Astrocyte of the spinal cord (primary cell): ENCODE measurements at regions not wholly inside any gene's neighbourhood (a gene's known extent, or its start where the extent isn't known, plus 50 kb on each side); places are given as distances from the start of the nearest gene placed in this dataset.

Experiments used
- DNase-seq: peaks from one replicate; pipeline ENCODE4 v3.0.0; 2011; ENCODE audit warnings: low read depth, low spot score
- H3K4me3 ChIP-seq: 2 replicates; pipeline ENCODE4 v1.5.1; 2011; ENCODE audit warnings: low read depth, mild to moderate bottlenecking, low read length, moderate library complexity
- CTCF ChIP-seq: IDR thresholded peaks from 2 replicates; pipeline ENCODE4 v1.5.1; 2012; ENCODE audit warnings: low read depth, mild to moderate bottlenecking, low read length, inconsistent platforms
- in situ Hi-C: cut with HindIII; loops from 2 replicates; pipeline ENCODE4 v1.10.0; 2017; ENCODE audit warnings: low sequenced_read_pairs

DNA sequence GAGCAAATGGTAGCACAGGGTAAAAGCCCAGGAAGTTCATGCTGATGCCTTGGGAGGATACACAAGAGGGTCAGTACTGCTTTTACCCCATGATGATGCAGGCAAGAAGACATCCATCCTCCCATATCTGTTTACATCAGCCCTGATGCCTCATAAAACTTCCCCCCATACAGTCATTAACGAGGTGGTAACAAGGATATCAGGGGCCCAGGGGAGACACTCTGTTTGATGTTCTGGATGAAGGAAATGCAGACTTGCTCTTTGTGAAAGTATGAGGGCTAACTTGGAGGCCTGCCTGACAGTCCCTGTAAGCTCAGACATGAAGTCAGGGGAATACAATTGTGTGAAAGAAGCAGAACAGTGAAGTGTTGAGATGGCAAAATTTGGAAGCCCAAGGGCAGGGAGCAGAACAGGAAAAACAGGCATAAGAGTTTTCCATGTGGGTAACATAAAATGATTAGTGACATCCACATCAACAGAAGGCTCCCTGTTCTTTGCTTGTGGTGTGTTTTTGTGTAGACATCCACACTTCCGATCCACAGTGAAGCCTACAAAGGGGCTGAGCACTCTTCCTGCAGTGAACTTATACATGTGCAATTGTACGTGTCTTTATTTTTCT is 813.4 kb downstream of the MAFB start:
- DNase-seq: no peak
- in situ Hi-C loops: no loop called here
- no peak overlapping the region for H3K4me3 ChIP-seq
- TF ChIP-seq CTCF: no peak

- TF ChIP-seq CTCF: peak; percentile 87
- no peak overlapping the region for H3K4me3 ChIP-seq
- peak; percentile 83 for DNase-seq
- in situ Hi-C loops: no loop called here
Observed at GRCh38 chr20:39874049-39874893, 814.8 kb downstream of the MAFB start.

GRCh38 chr20:39873286-39873685 is 815.8 kb downstream of the MAFB start:
- in situ Hi-C loops: no loop called here
- H3K4me3 ChIP-seq: no peak overlapping the region
- no peak for DNase-seq
- no peak for TF ChIP-seq CTCF

DNA sequence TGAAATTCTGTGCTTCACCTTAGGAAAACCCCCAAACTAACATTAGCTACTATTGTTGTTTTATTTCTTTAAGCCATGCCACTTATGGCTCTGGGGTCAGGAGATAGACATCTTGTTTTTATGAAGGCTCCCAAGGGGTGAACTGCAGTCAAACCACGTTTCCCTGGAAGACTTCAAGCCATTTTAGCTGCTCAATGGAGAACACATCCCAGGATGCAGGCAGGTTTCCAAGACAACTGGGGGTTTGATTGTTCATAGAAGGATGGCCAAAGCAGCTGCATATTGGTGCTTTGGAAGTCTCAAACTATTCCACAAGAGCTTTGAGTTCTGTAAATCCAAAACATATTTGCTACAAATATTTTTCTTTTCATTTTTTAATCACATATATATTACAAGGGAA is 818.0 kb downstream of the MAFB start:
- no peak for DNase-seq
- in situ Hi-C loops: no loop called here

GRCh38 chr20:39865446-39865845 is 823.6 kb downstream of the MAFB start:
- in situ Hi-C loops: no loop called here

More for the DNA sequence above, 818.0 kb downstream of the MAFB start:
- no peak overlapping the region for H3K4me3 ChIP-seq
- TF ChIP-seq CTCF: no peak

GRCh38 chr20:39862470-39862891 is 826.6 kb downstream of the MAFB start:
- H3K4me3 ChIP-seq: no peak overlapping the region
- TF ChIP-seq CTCF: no peak
- in situ Hi-C loops: no loop called here
- DNase-seq: no peak

More at GRCh38 chr20:39865446-39865845, 823.6 kb downstream of the MAFB start:
- TF ChIP-seq CTCF: no peak
- H3K4me3 ChIP-seq: no peak overlapping the region
- DNase-seq: no peak
